Erythroblast (primary cell): ENCODE measurements at regions not wholly inside any gene's neighbourhood (a gene's known extent, or its start where the extent isn't known, plus 50 kb on each side); places are given as distances from the start of the nearest gene placed in this dataset.

ENCODE experiments used
- GATA1 ChIP-seq: IDR thresholded peaks from 2 replicates; pipeline ENCODE4 v1.6.1; 2011; ENCODE audit warnings: low read depth, mild to moderate bottlenecking, control low read depth, low read length, moderate library complexity
- POLR2A ChIP-seq: IDR thresholded peaks from 2 replicates; pipeline ENCODE4 v1.6.1; 2011; ENCODE audit warnings: mild to moderate bottlenecking, low read length

DNA sequence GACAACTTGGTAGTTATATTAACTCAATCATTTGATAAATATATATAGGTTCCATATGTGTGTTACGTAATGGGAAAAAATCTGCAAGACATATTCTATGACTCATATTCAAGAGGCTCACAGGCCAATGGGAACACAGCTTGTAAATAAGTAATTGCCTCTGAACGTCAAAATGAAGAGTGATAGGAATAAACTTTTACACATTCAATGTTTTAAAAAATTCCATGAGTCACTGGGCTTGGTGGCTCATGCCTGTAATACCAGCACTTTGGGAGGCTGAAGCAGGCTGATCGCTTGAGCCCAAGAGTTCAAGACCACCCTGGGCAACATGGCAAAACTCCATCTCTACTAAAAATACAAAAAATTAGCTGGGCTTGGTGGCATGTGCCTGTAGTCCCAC, 209.4 kb upstream of the MCHR2 start:
- no peak for TF ChIP-seq POLR2A
- no peak for TF ChIP-seq GATA1
